ENCODE measurements at regions not wholly inside any gene's neighbourhood (a gene's known extent, or its start where the extent isn't known, plus 50 kb on each side); places are given as distances from the start of the nearest gene placed in this dataset.

DNA sequence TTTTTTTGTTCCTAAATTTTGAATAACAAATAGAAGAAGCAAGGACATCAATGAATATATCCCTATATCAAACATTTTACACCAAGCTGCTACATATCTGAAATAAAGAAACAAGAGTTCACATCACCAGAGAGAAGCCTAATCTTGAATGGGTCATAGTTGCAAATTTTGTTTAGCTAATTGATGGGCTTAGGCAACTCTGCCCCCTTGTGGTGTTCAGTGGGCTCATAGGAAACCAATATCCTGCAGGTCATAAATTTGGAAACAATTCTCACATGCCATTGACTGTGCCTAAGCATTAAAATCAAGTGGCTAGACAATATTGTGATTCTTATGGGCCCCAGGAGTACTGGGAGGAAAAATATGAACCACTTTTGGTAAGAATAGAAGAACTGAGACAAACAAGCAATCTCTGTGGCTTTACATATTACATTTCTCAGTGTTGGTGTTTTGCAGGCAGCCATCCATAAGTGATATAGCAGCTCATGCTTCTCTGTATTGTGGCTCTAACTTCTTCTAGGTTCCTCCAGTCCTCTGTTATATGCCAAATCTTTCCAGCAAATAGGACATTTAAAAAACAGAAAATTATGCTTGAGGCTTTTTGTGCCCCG is 1262.8 kb upstream of the PRMT6 start:
- Histone ChIP-seq H3K27ac (ENCODE audit: insufficient read depth in 1 of 2, low read depth in 1 of 2, low read length in 2 of 2, poor library complexity in 1 of 2, severe bottlenecking in 2 of 2) (no peak overlapping the region), H3K36me3 (ENCODE audit: control insufficient read depth in 4 of 4, insufficient read depth in 4 of 4, low read length in 3 of 4) (no peaks in the 10 kb centered on the region), H3K4me3 (ENCODE audit: control insufficient read depth in 1 of 7, extremely low read depth in 1 of 7, insufficient read depth in 4 of 7, low read depth in 2 of 7, low read length in 6 of 7) (no peak overlapping the region), H3K4me1 (ENCODE audit: control extremely low read depth in 1 of 4, control insufficient read depth in 4 of 4, insufficient read depth in 4 of 4, low read length in 3 of 4) (no peaks in the 10 kb centered on the region), H3K9me3 (ENCODE audit: control extremely low read depth in 1 of 5, control insufficient read depth in 4 of 5, insufficient read depth in 2 of 5, low read depth in 1 of 5, low read length in 4 of 5) (no peaks in the 10 kb centered on the region), H3K27me3 (replicated peaks in 2 of 5; ENCODE audit: control insufficient read depth in 4 of 5, insufficient read depth in 5 of 5, low read length in 4 of 5) (no peaks in the 10 kb centered on the region)
- POLR2A ChIA-PET = no interaction called here
- WGBS (ENCODE audit: insufficient coverage) = no CpG with 5 or more reads among the region's 1 CpG
- CTCF ChIA-PET = interaction anchor here (1.4 to 2.2 kb wide), 3 partner anchors 9 to 1844 kb away, joined by 4 to 9 read pairs (median 4); no protein-coding TSS in a partner anchor
- peak; percentile 11 to 39 (median 38) for DNase-seq

DNA sequence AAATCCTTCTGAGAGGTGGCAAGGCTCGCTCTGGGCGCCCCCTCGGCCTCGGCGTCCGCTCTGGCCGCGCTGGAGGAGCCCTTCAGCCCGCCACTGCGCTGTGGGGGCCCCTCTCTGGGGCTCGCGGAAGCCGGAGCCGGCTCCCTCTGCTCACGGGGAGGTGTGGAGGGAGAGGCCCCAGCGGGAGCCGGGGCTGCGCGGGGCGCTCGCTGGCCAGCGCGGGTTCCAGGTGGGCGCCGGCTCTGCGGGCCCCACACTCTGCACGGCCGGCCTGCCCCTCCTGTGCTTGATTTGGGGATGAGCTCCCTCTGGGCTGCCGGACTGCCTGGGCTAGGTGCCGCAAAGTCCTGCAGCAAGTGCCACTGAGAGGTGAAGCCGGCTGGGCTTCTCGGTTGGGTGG is 1260.7 kb upstream of the PRMT6 start:
- DNase-seq = no peak
- 96% methylated on average over 29 of the region's 32 CpGs for WGBS (ENCODE audit: insufficient coverage)
- ChIA-PET CTCF (no interaction called here), POLR2A (no interaction called here)
- Histone ChIP-seq H3K9me3 (ENCODE audit: control extremely low read depth in 1 of 5, control insufficient read depth in 4 of 5, insufficient read depth in 2 of 5, low read depth in 1 of 5, low read length in 4 of 5) (no peaks in the 10 kb centered on the region), H3K36me3 (ENCODE audit: control insufficient read depth in 4 of 4, insufficient read depth in 4 of 4, low read length in 3 of 4) (no peaks in the 10 kb centered on the region), H3K4me1 (ENCODE audit: control extremely low read depth in 1 of 4, control insufficient read depth in 4 of 4, insufficient read depth in 4 of 4, low read length in 3 of 4) (no peaks in the 10 kb centered on the region), H3K27ac (ENCODE audit: insufficient read depth in 1 of 2, low read depth in 1 of 2, low read length in 2 of 2, poor library complexity in 1 of 2, severe bottlenecking in 2 of 2) (no peak overlapping the region), H3K4me3 (ENCODE audit: control insufficient read depth in 1 of 7, extremely low read depth in 1 of 7, insufficient read depth in 4 of 7, low read depth in 2 of 7, low read length in 6 of 7) (no peak overlapping the region), H3K27me3 (replicated peaks in 2 of 5; ENCODE audit: control insufficient read depth in 4 of 5, insufficient read depth in 5 of 5, low read length in 4 of 5) (no peaks in the 10 kb centered on the region)

DNA sequence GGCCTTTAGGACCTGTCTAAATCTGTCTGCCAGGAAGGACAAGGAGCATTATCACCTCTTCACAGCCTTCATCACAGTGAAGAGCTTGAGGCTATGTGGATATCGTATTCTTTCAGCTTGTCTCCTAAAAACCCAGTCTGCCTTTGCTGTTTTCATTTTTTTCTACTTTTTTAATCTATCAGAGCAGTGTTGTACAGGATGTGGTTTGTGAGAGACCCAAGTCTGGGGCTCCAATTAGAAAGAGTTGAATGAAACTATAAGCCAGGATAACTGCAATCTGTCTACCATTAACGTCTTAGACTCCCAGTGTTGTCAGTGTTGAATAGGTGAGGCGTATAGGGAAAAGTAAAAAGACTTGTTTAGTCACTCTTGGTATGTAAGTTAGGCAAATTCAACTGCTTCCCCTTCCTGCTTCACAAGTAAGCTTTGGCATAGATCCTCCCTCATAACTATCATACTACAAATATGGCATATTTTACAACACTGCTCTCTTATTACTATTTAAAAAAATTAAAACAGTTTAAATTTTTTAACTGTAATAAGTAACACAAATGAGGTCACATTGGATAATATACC is 1225.8 kb upstream of the PRMT6 start:
- Histone ChIP-seq H3K36me3 (ENCODE audit: control insufficient read depth in 4 of 4, insufficient read depth in 4 of 4, low read length in 3 of 4) (no peaks in the 10 kb centered on the region), H3K27me3 (replicated peaks in 2 of 5; ENCODE audit: control insufficient read depth in 4 of 5, insufficient read depth in 5 of 5, low read length in 4 of 5) (no peaks in the 10 kb centered on the region), H3K27ac (ENCODE audit: insufficient read depth in 1 of 2, low read depth in 1 of 2, low read length in 2 of 2, poor library complexity in 1 of 2, severe bottlenecking in 2 of 2) (peak overlapping the region in 1 of 2 experiments; percentile 60), H3K4me1 (ENCODE audit: control extremely low read depth in 1 of 4, control insufficient read depth in 4 of 4, insufficient read depth in 4 of 4, low read length in 3 of 4) (peaks cover 0 to 8% (median 0%) of the 10 kb centered on the region in 4 experiments), H3K4me3 (ENCODE audit: control insufficient read depth in 1 of 7, extremely low read depth in 1 of 7, insufficient read depth in 4 of 7, low read depth in 2 of 7, low read length in 6 of 7) (peak overlapping the region in 1 of 7 experiments; percentile 41), H3K9me3 (ENCODE audit: control extremely low read depth in 1 of 5, control insufficient read depth in 4 of 5, insufficient read depth in 2 of 5, low read depth in 1 of 5, low read length in 4 of 5) (no peaks in the 10 kb centered on the region)
- peak; percentile 2 to 72 (median 12) for DNase-seq
- WGBS (ENCODE audit: insufficient coverage) = no CpG with 5 or more reads among the region's 3 CpGs
- POLR2A ChIA-PET = no interaction called here
- CTCF ChIA-PET = no interaction called here

DNA sequence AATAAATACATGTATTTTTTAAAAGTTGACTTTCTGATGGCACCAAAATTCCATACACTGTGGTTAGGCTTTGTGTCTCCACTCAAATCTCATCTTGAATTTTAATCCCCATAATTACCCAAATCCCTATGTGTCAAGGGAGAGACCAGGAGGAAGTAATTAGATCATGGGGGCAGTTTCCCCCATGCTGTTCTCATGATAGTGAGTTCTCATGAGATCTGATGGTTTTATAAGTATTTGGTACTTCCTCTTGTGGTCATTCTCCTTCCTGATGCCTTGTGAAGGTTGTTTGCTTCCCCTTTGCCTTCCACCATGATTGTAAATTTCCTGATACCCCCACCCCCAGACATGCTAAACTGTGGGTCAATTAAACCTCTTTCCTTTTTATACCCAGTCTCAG is 1218.4 kb upstream of the PRMT6 start:
- DNase-seq = no peak
- ChIA-PET CTCF (no interaction called here), POLR2A (no interaction called here)
- H3K4me3 ChIP-seq (ENCODE audit: control insufficient read depth in 1 of 7, extremely low read depth in 1 of 7, insufficient read depth in 4 of 7, low read depth in 2 of 7, low read length in 6 of 7) = no peak overlapping the region
- no peaks in the 10 kb centered on the region for H3K9me3 ChIP-seq (ENCODE audit: control extremely low read depth in 1 of 5, control insufficient read depth in 4 of 5, insufficient read depth in 2 of 5, low read depth in 1 of 5, low read length in 4 of 5)
- H3K36me3 ChIP-seq (ENCODE audit: control insufficient read depth in 4 of 4, insufficient read depth in 4 of 4, low read length in 3 of 4) = no peaks in the 10 kb centered on the region
- H3K4me1 ChIP-seq (ENCODE audit: control extremely low read depth in 1 of 4, control insufficient read depth in 4 of 4, insufficient read depth in 4 of 4, low read length in 3 of 4) = no peaks in the 10 kb centered on the region
- H3K27ac ChIP-seq (ENCODE audit: insufficient read depth in 1 of 2, low read depth in 1 of 2, low read length in 2 of 2, poor library complexity in 1 of 2, severe bottlenecking in 2 of 2) = no peak overlapping the region
- no peaks in the 10 kb centered on the region for H3K27me3 ChIP-seq (replicated peaks in 2 of 5; ENCODE audit: control insufficient read depth in 4 of 5, insufficient read depth in 5 of 5, low read length in 4 of 5)

DNA sequence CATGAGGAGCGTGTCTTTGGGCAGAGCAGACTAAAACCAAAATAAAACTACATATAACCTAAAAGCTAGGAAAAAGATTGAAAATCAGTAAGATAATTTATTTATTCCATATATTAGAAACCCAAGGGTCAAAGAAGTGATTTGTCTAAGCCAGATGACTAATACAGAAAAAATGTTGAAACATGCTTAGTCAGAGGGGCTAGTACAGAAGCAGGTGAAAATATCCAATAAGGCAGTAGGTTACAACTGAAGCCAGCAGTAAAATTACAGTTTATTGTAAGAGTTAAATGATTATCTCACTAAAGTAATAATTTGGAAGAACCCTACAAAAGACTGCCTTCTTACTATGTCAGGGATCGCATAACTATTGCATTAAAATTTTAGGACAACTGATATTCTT is 1190.9 kb upstream of the PRMT6 start:
- CTCF ChIA-PET = no interaction called here
- no peak for DNase-seq
- Histone ChIP-seq H3K27me3 (replicated peaks in 2 of 5; ENCODE audit: control insufficient read depth in 4 of 5, insufficient read depth in 5 of 5, low read length in 4 of 5) (no peaks in the 10 kb centered on the region), H3K36me3 (ENCODE audit: control insufficient read depth in 4 of 4, insufficient read depth in 4 of 4, low read length in 3 of 4) (no peaks in the 10 kb centered on the region), H3K4me1 (ENCODE audit: control extremely low read depth in 1 of 4, control insufficient read depth in 4 of 4, insufficient read depth in 4 of 4, low read length in 3 of 4) (no peaks in the 10 kb centered on the region), H3K9me3 (ENCODE audit: control extremely low read depth in 1 of 5, control insufficient read depth in 4 of 5, insufficient read depth in 2 of 5, low read depth in 1 of 5, low read length in 4 of 5) (no peaks in the 10 kb centered on the region), H3K4me3 (ENCODE audit: control insufficient read depth in 1 of 7, extremely low read depth in 1 of 7, insufficient read depth in 4 of 7, low read depth in 2 of 7, low read length in 6 of 7) (no peak overlapping the region), H3K27ac (ENCODE audit: insufficient read depth in 1 of 2, low read depth in 1 of 2, low read length in 2 of 2, poor library complexity in 1 of 2, severe bottlenecking in 2 of 2) (no peak overlapping the region)
- WGBS (ENCODE audit: insufficient coverage) = no CpG with 5 or more reads among the region's 2 CpGs
- POLR2A ChIA-PET = no interaction called here

DNA sequence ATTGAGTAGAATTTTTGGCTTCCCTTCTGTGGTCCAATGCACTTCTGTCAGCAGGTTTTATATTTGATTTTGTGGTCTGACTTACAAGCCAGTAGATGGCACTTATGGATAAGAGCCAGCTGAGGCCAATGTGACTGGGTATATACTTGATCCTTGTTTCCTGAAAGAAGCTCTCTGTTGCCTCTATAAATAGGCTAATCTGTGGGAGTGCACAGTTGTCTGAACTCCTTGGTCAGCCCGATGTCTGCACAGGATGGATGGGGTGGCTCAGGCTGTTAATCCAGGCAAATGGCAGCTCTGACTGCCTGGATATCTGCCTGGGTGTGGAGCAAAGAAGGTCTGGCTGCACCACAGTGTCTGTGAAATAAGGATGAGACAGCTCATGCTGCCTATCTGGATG is 1183.7 kb upstream of the PRMT6 start:
- Histone ChIP-seq H3K9me3 (ENCODE audit: control extremely low read depth in 1 of 5, control insufficient read depth in 4 of 5, insufficient read depth in 2 of 5, low read depth in 1 of 5, low read length in 4 of 5) (no peaks in the 10 kb centered on the region), H3K27me3 (replicated peaks in 2 of 5; ENCODE audit: control insufficient read depth in 4 of 5, insufficient read depth in 5 of 5, low read length in 4 of 5) (no peaks in the 10 kb centered on the region), H3K36me3 (ENCODE audit: control insufficient read depth in 4 of 4, insufficient read depth in 4 of 4, low read length in 3 of 4) (no peaks in the 10 kb centered on the region), H3K27ac (ENCODE audit: insufficient read depth in 1 of 2, low read depth in 1 of 2, low read length in 2 of 2, poor library complexity in 1 of 2, severe bottlenecking in 2 of 2) (no peak overlapping the region), H3K4me1 (ENCODE audit: control extremely low read depth in 1 of 4, control insufficient read depth in 4 of 4, insufficient read depth in 4 of 4, low read length in 3 of 4) (no peaks in the 10 kb centered on the region), H3K4me3 (ENCODE audit: control insufficient read depth in 1 of 7, extremely low read depth in 1 of 7, insufficient read depth in 4 of 7, low read depth in 2 of 7, low read length in 6 of 7) (no peak overlapping the region)
- no peak for DNase-seq
- no CpG with 5 or more reads among the region's 1 CpG for WGBS (ENCODE audit: insufficient coverage)
- ChIA-PET POLR2A (no interaction called here), CTCF (no interaction called here)

DNA sequence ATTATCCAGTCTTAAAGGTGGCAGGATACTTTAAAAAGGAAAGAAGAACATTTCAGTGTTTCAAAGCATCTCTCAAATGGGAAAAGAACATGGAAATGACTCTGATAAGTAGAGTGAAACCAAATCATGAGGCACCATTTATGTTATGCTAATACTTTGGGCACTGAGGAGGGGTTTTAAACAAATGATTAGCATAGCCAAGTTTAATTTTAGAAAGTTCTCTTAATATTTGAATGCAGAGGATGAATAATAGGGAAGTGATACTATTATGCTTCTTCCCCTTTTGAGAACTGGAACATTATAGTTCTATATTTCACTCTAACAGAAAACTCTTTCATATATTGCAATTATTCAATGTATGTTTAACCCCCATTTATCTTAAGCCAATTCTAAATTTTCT is 1181.9 kb upstream of the PRMT6 start:
- H3K27ac ChIP-seq (ENCODE audit: insufficient read depth in 1 of 2, low read depth in 1 of 2, low read length in 2 of 2, poor library complexity in 1 of 2, severe bottlenecking in 2 of 2) = no peak overlapping the region
- H3K9me3 ChIP-seq (ENCODE audit: control extremely low read depth in 1 of 5, control insufficient read depth in 4 of 5, insufficient read depth in 2 of 5, low read depth in 1 of 5, low read length in 4 of 5) = no peaks in the 10 kb centered on the region
- no peaks in the 10 kb centered on the region for H3K4me1 ChIP-seq (ENCODE audit: control extremely low read depth in 1 of 4, control insufficient read depth in 4 of 4, insufficient read depth in 4 of 4, low read length in 3 of 4)
- CTCF ChIA-PET = no interaction called here
- POLR2A ChIA-PET = no interaction called here
- no peaks in the 10 kb centered on the region for H3K36me3 ChIP-seq (ENCODE audit: control insufficient read depth in 4 of 4, insufficient read depth in 4 of 4, low read length in 3 of 4)
- DNase-seq = no peak
- no peak overlapping the region for H3K4me3 ChIP-seq (ENCODE audit: control insufficient read depth in 1 of 7, extremely low read depth in 1 of 7, insufficient read depth in 4 of 7, low read depth in 2 of 7, low read length in 6 of 7)
- H3K27me3 ChIP-seq (replicated peaks in 2 of 5; ENCODE audit: control insufficient read depth in 4 of 5, insufficient read depth in 5 of 5, low read length in 4 of 5) = no peaks in the 10 kb centered on the region
